Adipocyte (in vitro differentiated cells): ENCODE measurements at regions not wholly inside any gene's neighbourhood (a gene's known extent, or its start where the extent isn't known, plus 50 kb on each side); places are given as distances from the start of the nearest gene placed in this dataset.
"Not testable (repeated sequence)": the region's sequence is repeated elsewhere in the genome, so short reads cannot be mapped to it uniquely, and the experiment has no call there.

Experiments used
- DNase-seq: peaks from one replicate; pipeline ENCODE4 v3.0.0-alpha.2; 2015; ENCODE audit warnings: low read depth
- H3K27me3 ChIP-seq: replicated peaks from 2 replicates; pipeline ENCODE4 v1.7.0; 2013; ENCODE audit warnings: mild to moderate bottlenecking, low read length, moderate library complexity; ENCODE audit not compliant: control insufficient read depth, insufficient read depth
- H3K36me3 ChIP-seq: 2 replicates; pipeline ENCODE4 v1.7.0; 2013; ENCODE audit warnings: low read length, mild to moderate bottlenecking, moderate library complexity; ENCODE audit not compliant: control insufficient read depth, insufficient read depth, severe bottlenecking
- H3K4me1 ChIP-seq: 2 replicates; pipeline ENCODE4 v1.7.0; 2013; ENCODE audit warnings: mild to moderate bottlenecking, low read length, moderate library complexity; ENCODE audit not compliant: control insufficient read depth, insufficient read depth
- H3K4me3 ChIP-seq: 2 replicates; pipeline ENCODE4 v1.7.0; 2013; ENCODE audit warnings: mild to moderate bottlenecking, low read length, moderate library complexity
- H3K9ac ChIP-seq: 2 replicates; pipeline ENCODE4 v1.7.0; 2013; ENCODE audit warnings: mild to moderate bottlenecking, low read length, moderate library complexity
- H3K9me3 ChIP-seq: 2 replicates; pipeline ENCODE4 v1.7.0; 2013; ENCODE audit warnings: mild to moderate bottlenecking, low read length, moderate library complexity; ENCODE audit not compliant: control insufficient read depth

- H3K36me3 ChIP-seq: no peaks in the 10 kb centered on the region
- H3K27me3 ChIP-seq: no peaks in the 10 kb centered on the region
- H3K9me3 ChIP-seq: no peaks in the 10 kb centered on the region
- no peak overlapping the region for H3K9ac ChIP-seq
- no peaks in the 10 kb centered on the region for H3K4me1 ChIP-seq
- H3K4me3 ChIP-seq: no peak overlapping the region
- no peak for DNase-seq
These were observed 1784.3 kb downstream of the LRRC4C start for GRCh38 chr11:39675171-39675570.

GRCh38 chr11:39674761-39675160 is 1784.7 kb downstream of the LRRC4C start:
- Histone ChIP-seq H3K9ac (no peak overlapping the region), H3K4me3 (no peak overlapping the region), H3K36me3 (no peaks in the 10 kb centered on the region), H3K4me1 (no peaks in the 10 kb centered on the region), H3K27me3 (no peaks in the 10 kb centered on the region), H3K9me3 (no peaks in the 10 kb centered on the region)
- no peak for DNase-seq

DNA sequence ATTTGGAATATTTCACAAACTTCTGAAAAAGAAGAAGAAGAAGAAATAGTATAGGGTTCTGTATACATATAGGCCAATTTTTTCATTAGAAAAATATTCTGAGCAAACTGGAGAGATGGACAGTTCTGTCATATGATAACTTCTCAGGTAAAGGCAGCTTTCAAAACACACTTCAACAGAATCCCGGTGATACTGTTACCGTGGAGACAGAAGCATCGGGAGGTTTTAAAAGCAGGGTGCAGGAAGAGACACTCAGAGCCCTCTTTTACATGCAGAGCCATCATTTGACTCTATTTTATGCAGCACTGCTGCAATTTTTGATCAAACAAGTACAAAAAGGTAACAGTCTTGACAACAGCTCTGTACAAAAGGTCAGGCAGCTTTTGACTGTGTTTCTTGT is 1785.4 kb downstream of the LRRC4C start:
- Histone ChIP-seq H3K27me3 (no peaks in the 10 kb centered on the region), H3K36me3 (no peaks in the 10 kb centered on the region), H3K9ac (no peak overlapping the region), H3K4me3 (no peak overlapping the region), H3K9me3 (no peaks in the 10 kb centered on the region), H3K4me1 (no peaks in the 10 kb centered on the region)
- DNase-seq: no peak

GRCh38 chr11:39668640-39669039 is 1790.8 kb downstream of the LRRC4C start:
- Histone ChIP-seq H3K27me3 (no peaks in the 10 kb centered on the region), H3K36me3 (no peaks in the 10 kb centered on the region), H3K4me3 (no peak overlapping the region), H3K9me3 (peaks cover 3% of the 10 kb centered on the region), H3K4me1 (no peaks in the 10 kb centered on the region), H3K9ac (no peak overlapping the region)
- no peak for DNase-seq

GRCh38 chr11:39664023-39664422 is 1795.4 kb downstream of the LRRC4C start:
- Histone ChIP-seq H3K4me3 (no peak overlapping the region), H3K9me3 (peaks cover 3% of the 10 kb centered on the region), H3K36me3 (no peaks in the 10 kb centered on the region), H3K9ac (no peak overlapping the region), H3K4me1 (no peaks in the 10 kb centered on the region), H3K27me3 (no peaks in the 10 kb centered on the region)
- DNase-seq: no peak

- Histone ChIP-seq H3K4me3 (no peak overlapping the region), H3K9ac (no peak overlapping the region), H3K4me1 (no peaks in the 10 kb centered on the region), H3K27me3 (no peaks in the 10 kb centered on the region), H3K9me3 (peaks cover 3% of the 10 kb centered on the region), H3K36me3 (no peaks in the 10 kb centered on the region)
- no peak for DNase-seq
These were observed 1797.6 kb downstream of the LRRC4C start for GRCh38 chr11:39661890-39662289.

DNA sequence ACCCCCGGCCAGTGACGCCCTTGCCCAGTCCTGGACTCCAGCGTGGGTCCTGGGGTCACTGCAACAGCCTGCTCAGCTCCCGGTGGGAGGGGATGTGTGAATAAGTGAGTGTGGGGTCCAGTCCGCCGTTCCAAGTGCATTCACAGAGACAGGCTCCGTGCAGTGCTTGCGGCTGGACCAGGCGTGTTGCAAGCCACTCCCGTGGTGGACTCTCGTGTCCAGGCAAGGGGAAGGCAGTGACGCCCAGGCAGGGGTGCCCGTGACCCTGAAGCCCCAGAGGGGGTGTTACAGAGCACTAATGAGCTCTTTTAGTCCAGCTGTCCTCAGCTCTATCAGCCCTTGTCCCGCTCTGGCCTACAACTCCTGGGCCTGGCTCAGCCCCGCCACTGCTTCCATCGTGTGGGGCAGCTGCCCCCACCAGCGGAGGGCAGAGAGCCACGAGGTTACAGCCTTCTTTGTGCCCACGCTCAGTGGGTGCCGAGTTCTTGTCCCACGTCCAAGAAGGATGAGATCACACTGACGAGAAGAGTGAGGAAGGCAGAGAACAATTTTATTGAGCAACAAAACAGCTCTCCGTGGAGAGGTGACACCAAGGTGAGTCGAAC is 1807.5 kb downstream of the LRRC4C start:
- no peaks in the 10 kb centered on the region for H3K27me3 ChIP-seq
- DNase-seq: no peak
- H3K9ac ChIP-seq: no peak overlapping the region
- no peaks in the 10 kb centered on the region for H3K36me3 ChIP-seq
- H3K4me3 ChIP-seq: no peak overlapping the region
- H3K9me3 ChIP-seq: peaks cover 2% of the 10 kb centered on the region
- H3K4me1 ChIP-seq: no peaks in the 10 kb centered on the region

DNA sequence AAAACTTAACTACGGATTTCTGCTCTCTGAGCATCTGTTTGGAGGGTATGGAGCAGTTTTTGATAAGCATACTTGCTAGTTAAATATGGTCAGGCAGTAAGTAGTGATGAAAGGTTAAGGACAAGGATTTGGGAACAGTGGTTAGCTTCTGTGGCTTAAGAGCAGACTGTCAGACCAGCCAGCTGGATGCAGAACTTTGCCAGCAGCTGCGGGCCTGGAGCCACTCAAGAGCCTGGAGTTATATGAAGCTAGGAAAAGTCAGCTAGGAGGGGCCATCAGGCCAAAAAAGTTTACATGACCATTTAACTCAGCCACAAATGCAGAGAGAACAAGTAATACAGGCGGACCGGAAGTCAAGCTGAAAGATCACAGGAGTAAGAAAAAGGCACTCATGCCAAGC is 1817.7 kb downstream of the LRRC4C start:
- no peaks in the 10 kb centered on the region for H3K4me1 ChIP-seq
- H3K27me3 ChIP-seq: no peaks in the 10 kb centered on the region
- H3K9ac ChIP-seq: no peak overlapping the region
- H3K4me3 ChIP-seq: no peak overlapping the region
- H3K9me3 ChIP-seq: no peaks in the 10 kb centered on the region
- no peaks in the 10 kb centered on the region for H3K36me3 ChIP-seq
- no peak for DNase-seq

DNA sequence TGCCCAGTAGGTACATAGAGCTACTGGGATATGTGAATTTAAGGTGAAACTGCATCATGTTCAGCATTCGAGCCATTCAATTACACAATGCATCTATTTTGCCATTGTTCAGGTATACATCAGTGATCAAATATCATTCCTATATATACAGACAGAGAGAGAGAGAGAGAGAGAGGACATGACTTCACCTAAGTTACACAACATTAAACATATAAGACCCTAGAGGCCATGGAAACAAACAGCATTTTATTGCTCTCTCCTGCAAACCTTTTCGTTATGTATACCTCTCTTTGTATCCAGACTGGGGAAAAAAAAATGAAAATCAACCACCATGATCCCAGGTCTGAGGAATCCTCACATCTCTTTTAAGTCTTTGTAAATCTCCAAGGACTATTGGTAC is 1829.1 kb downstream of the LRRC4C start:
- Histone ChIP-seq H3K36me3 (no peaks in the 10 kb centered on the region), H3K9me3 (no peaks in the 10 kb centered on the region), H3K4me3 (no peak overlapping the region), H3K9ac (no peak overlapping the region), H3K4me1 (no peaks in the 10 kb centered on the region), H3K27me3 (no peaks in the 10 kb centered on the region)
- DNase-seq: no peak

DNA sequence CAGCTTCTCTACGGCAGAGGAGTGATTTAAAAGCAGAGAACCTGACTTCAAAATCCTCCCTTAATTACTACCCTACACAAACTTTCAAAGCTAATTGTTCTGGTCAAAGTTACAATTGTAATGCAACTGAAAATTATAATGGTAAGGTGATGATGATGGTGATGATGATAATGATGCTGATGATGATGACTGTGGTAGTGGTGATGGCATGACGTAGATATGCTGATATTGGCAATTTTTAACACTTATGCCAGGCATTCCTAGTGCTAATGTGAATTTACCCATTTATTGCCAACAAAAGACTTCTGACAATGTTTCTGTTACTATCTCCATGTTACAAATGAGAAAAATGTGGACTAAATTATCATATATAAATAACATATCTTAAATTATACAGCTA is 1831.1 kb downstream of the LRRC4C start:
- DNase-seq: no peak

DNA sequence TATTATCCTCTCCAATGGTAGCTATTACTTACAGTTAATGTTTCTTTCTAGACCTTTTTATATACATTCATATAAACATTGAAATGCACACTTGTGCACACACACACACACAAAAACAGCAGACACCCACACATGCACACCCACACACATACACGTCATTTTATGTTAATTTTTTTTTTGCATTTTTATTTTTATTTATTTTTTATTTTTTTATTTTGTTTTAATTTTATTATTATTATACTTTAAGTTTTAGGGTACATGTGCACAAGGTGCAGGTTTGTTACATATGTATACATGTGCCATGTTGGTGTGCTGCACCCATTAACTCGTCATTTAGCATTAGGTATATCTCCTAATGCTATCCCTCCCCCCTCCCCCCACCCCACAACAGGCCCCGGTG is 1839.1 kb downstream of the LRRC4C start:
- not testable (repeated sequence) for H3K9me3 ChIP-seq, H3K4me3 ChIP-seq, H3K4me1 ChIP-seq, H3K36me3 ChIP-seq, H3K27me3 ChIP-seq, H3K9ac ChIP-seq, DNase-seq

More for the DNA sequence above, 1831.1 kb downstream of the LRRC4C start:
- Histone ChIP-seq H3K4me3 (no peak overlapping the region), H3K4me1 (no peaks in the 10 kb centered on the region), H3K27me3 (no peaks in the 10 kb centered on the region), H3K9me3 (no peaks in the 10 kb centered on the region), H3K36me3 (no peaks in the 10 kb centered on the region), H3K9ac (no peak overlapping the region)

DNA sequence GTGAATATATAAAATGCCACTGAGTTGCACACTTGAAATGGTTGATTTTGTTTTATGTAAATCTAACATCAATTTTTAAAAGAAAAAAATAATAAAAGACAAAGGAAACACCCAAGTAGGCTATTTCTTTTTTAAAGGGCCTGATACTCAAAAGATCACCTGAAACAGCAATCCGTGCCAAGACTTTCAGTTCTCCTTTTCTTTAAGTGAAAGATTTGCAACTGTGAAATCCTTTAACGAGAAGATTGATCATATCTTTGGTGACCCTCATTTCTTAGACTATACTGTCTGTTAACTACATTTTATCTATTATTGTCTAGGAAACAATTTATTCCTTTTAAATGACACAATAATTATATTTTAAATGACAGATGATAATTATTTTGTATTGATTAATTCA is 1841.5 kb downstream of the LRRC4C start:
- H3K4me1 ChIP-seq: no peaks in the 10 kb centered on the region
- H3K9me3 ChIP-seq: no peaks in the 10 kb centered on the region
- no peaks in the 10 kb centered on the region for H3K36me3 ChIP-seq
- no peaks in the 10 kb centered on the region for H3K27me3 ChIP-seq
- DNase-seq: no peak
- no peak overlapping the region for H3K9ac ChIP-seq
- no peak overlapping the region for H3K4me3 ChIP-seq
